ENCODE measurements at regions not wholly inside any gene's neighbourhood (a gene's known extent, or its start where the extent isn't known, plus 50 kb on each side); places are given as distances from the start of the nearest gene placed in this dataset.

- Histone ChIP-seq H3K4me3 (ENCODE audit: low read depth, low read length) (no peak overlapping the region), H3K36me3 (ENCODE audit: control insufficient read depth, insufficient read depth, low read length) (no peaks in the 10 kb centered on the region), H3K27me3 (ENCODE audit: control insufficient read depth, insufficient read depth, low read length) (no peaks in the 10 kb centered on the region)
- TF ChIP-seq CTCF (IDR thresholded peaks at IDR 0.05; ENCODE audit: insufficient read depth, low read depth, low read length), result no peak
- ChIA-PET POLR2A (no interaction called here), CTCF (interaction anchor here (2.4 kb wide), 1 partner anchor 9 kb away, joined by 14 read pairs; no protein-coding TSS in a partner anchor)
- no peak for DNase-seq (ENCODE audit: low read depth)
These were observed 340.5 kb upstream of the ANO3 start for GRCh38 chr11:25991476-25991875.

- ChIA-PET POLR2A (no interaction called here), CTCF (interaction anchor here (0.8 to 2.1 kb wide), 3 partner anchors 10 to 235 kb away, joined by 3 to 10 read pairs (median 3); no protein-coding TSS in a partner anchor)
- DNase-seq (ENCODE audit: low read depth), result no peak
- TF ChIP-seq CTCF (IDR thresholded peaks at IDR 0.05; ENCODE audit: insufficient read depth, low read depth, low read length), result no peak
- H3K36me3 ChIP-seq (ENCODE audit: control insufficient read depth, insufficient read depth, low read length), result no peaks in the 10 kb centered on the region
- H3K27me3 ChIP-seq (ENCODE audit: control insufficient read depth, insufficient read depth, low read length), result no peaks in the 10 kb centered on the region
- H3K4me3 ChIP-seq (ENCODE audit: low read depth, low read length), result no peak overlapping the region
These were observed 339.6 kb upstream of the ANO3 start for GRCh38 chr11:25992294-25992693.

GRCh38 chr11:25993016-25993415 is 338.9 kb upstream of the ANO3 start:
- ChIA-PET CTCF (interaction anchor here (0.8 to 2.1 kb wide), 3 partner anchors 10 to 235 kb away, joined by 3 to 10 read pairs (median 3); no protein-coding TSS in a partner anchor), POLR2A (no interaction called here)
- Histone ChIP-seq H3K27me3 (ENCODE audit: control insufficient read depth, insufficient read depth, low read length) (no peaks in the 10 kb centered on the region), H3K4me3 (ENCODE audit: low read depth, low read length) (no peak overlapping the region), H3K36me3 (ENCODE audit: control insufficient read depth, insufficient read depth, low read length) (no peaks in the 10 kb centered on the region)
- no peak for DNase-seq (ENCODE audit: low read depth)
- no peak for TF ChIP-seq CTCF (IDR thresholded peaks at IDR 0.05; ENCODE audit: insufficient read depth, low read depth, low read length)

GRCh38 chr11:26011474-26011873 is 320.5 kb upstream of the ANO3 start:
- CTCF ChIA-PET, result interaction anchor here (1.6 kb wide), 1 partner anchor 29 kb away, joined by 4 read pairs; no protein-coding TSS in a partner anchor
- Histone ChIP-seq H3K4me3 (ENCODE audit: low read depth, low read length) (no peak overlapping the region), H3K36me3 (ENCODE audit: control insufficient read depth, insufficient read depth, low read length) (no peaks in the 10 kb centered on the region), H3K27me3 (ENCODE audit: control insufficient read depth, insufficient read depth, low read length) (no peaks in the 10 kb centered on the region)
- no peak for DNase-seq (ENCODE audit: low read depth)
- TF ChIP-seq CTCF (IDR thresholded peaks at IDR 0.05; ENCODE audit: insufficient read depth, low read depth, low read length), result no peak
- POLR2A ChIA-PET, result no interaction called here

GRCh38 chr11:26014456-26015115 is 317.3 kb upstream of the ANO3 start:
- POLR2A ChIA-PET, result no interaction called here
- no peak overlapping the region for H3K4me3 ChIP-seq (ENCODE audit: low read depth, low read length)
- no peak for TF ChIP-seq CTCF (IDR thresholded peaks at IDR 0.05; ENCODE audit: insufficient read depth, low read depth, low read length)
- H3K36me3 ChIP-seq (ENCODE audit: control insufficient read depth, insufficient read depth, low read length), result no peaks in the 10 kb centered on the region
- CTCF ChIA-PET, result interaction anchor here (0.8 kb wide), 1 partner anchor 78 kb away, joined by 3 read pairs; no protein-coding TSS in a partner anchor
- H3K27me3 ChIP-seq (ENCODE audit: control insufficient read depth, insufficient read depth, low read length), result no peaks in the 10 kb centered on the region
- no peak for DNase-seq (ENCODE audit: low read depth)
